Gastroesophageal sphincter (tissue), 3 donors: ENCODE measurements at regions not wholly inside any gene's neighbourhood (a gene's known extent, or its start where the extent isn't known, plus 50 kb on each side); places are given as distances from the start of the nearest gene placed in this dataset.

Source experiments
- CTCF ChIP-seq, 4 experiments: fragments of 200-600 bp in 2 of 4; fragments of 450-650 bp in 2 of 4; sonication (generic) in 1 of 4; IDR thresholded peaks; one replicate each; pipeline ENCODE4 v1.5.1; 2017 to 2019; ENCODE audit warnings: antibody characterized with exemption in 4 of 4, mild to moderate bottlenecking in 2 of 4, moderate library complexity in 2 of 4
- POLR2A ChIP-seq, 2 donors: fragments of 450-650 bp; IDR thresholded peaks; one replicate each; pipeline ENCODE4 v1.6.1; 2017; ENCODE audit warnings: antibody characterized with exemption in 2 of 2, mild to moderate bottlenecking in 2 of 2, moderate library complexity in 1 of 2
- POLR2AphosphoS5 ChIP-seq: sonication (generic); formaldehyde crosslinking; IDR thresholded peaks from one replicate; pipeline ENCODE4 v1.6.1; 2017; ENCODE audit warnings: antibody characterized with exemption

GRCh38 chr11:24161587-24161986 is 335.3 kb upstream of the LUZP2 start:
- TF ChIP-seq CTCF (IDR thresholded peaks at IDR 0.05) (no peak), POLR2AphosphoS5 (no peak), POLR2A (IDR thresholded peaks at IDR 0.05) (no peak)
